ENCODE measurements at regions not wholly inside any gene's neighbourhood (a gene's known extent, or its start where the extent isn't known, plus 50 kb on each side); places are given as distances from the start of the nearest gene placed in this dataset.

DNA sequence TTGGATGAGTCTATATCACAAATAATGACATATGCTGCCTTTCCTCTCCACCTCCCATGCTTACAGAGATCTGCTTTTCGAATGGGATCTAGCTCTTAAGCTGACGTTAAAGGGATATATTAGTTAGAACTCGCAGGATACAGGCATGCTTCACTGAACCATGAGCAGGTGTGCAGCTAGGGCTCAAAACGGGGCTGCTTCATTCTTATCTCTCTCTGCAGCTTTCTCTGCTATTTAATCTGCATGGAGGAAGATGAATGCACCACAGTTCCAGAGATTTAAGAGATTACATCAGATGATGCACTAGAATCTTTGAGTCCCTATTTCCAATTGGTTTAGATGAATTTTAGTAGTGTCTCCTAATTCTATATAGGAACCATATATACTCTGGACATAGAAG lies 327.0 kb downstream of the RAD51AP2 start:
- TF ChIP-seq, protein P1, sequence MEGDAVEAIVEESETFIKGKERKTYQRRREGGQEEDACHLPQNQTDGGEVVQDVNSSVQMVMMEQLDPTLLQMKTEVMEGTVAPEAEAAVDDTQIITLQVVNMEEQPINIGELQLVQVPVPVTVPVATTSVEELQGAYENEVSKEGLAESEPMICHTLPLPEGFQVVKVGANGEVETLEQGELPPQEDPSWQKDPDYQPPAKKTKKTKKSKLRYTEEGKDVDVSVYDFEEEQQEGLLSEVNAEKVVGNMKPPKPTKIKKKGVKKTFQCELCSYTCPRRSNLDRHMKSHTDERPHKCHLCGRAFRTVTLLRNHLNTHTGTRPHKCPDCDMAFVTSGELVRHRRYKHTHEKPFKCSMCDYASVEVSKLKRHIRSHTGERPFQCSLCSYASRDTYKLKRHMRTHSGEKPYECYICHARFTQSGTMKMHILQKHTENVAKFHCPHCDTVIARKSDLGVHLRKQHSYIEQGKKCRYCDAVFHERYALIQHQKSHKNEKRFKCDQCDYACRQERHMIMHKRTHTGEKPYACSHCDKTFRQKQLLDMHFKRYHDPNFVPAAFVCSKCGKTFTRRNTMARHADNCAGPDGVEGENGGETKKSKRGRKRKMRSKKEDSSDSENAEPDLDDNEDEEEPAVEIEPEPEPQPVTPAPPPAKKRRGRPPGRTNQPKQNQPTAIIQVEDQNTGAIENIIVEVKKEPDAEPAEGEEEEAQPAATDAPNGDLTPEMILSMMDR (conservative IDR thresholded peaks at IDR 0.05), result no peak
- TF ChIP-seq EZH2 (IDR thresholded peaks at IDR 0.05; ENCODE audit: low read depth), result no peak

Data from PC-9 (cell line).